H9 (cell line): ENCODE measurements at regions not wholly inside any gene's neighbourhood (a gene's known extent, or its start where the extent isn't known, plus 50 kb on each side); places are given as distances from the start of the nearest gene placed in this dataset.

Source experiments
- DNase-seq: peaks from one replicate; pipeline ENCODE4 v3.0.0-alpha.2; 2017
- H2AFZ ChIP-seq: one replicate; pipeline ENCODE4 v1.6.1; 2013; ENCODE audit warnings: mild to moderate bottlenecking, low read length, control low read depth, moderate library complexity
- H2AK5ac ChIP-seq: 2 replicates; pipeline ENCODE4 v1.6.1; 2013; ENCODE audit warnings: low read length, control low read depth, mixed read lengths; ENCODE audit not compliant: insufficient read length
- H2BK120ac ChIP-seq: one replicate; pipeline ENCODE4 v1.6.1; 2013; ENCODE audit warnings: low read depth, mild to moderate bottlenecking, low read length, control low read depth, inconsistent platforms; ENCODE audit not compliant: poor library complexity, severe bottlenecking
- H2BK12ac ChIP-seq: 2 replicates; pipeline ENCODE4 v1.6.1; 2013; ENCODE audit warnings: low read length, control low read depth, mixed read lengths, low read depth; ENCODE audit not compliant: insufficient read length
- H2BK15ac ChIP-seq: 2 replicates; pipeline ENCODE4 v1.6.1; 2013; ENCODE audit warnings: low read depth, low read length, control low read depth
- H2BK20ac ChIP-seq: one replicate; pipeline ENCODE4 v1.6.1; 2013; ENCODE audit warnings: low read depth, mild to moderate bottlenecking, low read length, control low read depth, inconsistent platforms; ENCODE audit not compliant: poor library complexity, severe bottlenecking
- H2BK5ac ChIP-seq: 2 replicates; pipeline ENCODE4 v1.6.1; 2013; ENCODE audit warnings: low read length, control low read depth, mixed read lengths; ENCODE audit not compliant: insufficient read length
- H3K14ac ChIP-seq: 2 replicates; pipeline ENCODE4 v1.6.1; 2013; ENCODE audit warnings: low read length, control low read depth; ENCODE audit not compliant: insufficient read depth
- H3K18ac ChIP-seq: 2 replicates; pipeline ENCODE4 v1.6.1; 2013; ENCODE audit warnings: low read depth, mild to moderate bottlenecking, mixed read lengths, low read length, control low read depth; ENCODE audit not compliant: insufficient read length
- H3K23ac ChIP-seq: 2 replicates; pipeline ENCODE4 v1.6.1; 2013; ENCODE audit warnings: low read length, control low read depth, mixed read lengths, low read depth; ENCODE audit not compliant: insufficient read length
- H3K23me2 ChIP-seq: 2 replicates; pipeline ENCODE4 v1.6.1; 2013; ENCODE audit warnings: low read depth, mild to moderate bottlenecking, mixed read lengths, low read length, control low read depth; ENCODE audit not compliant: insufficient read length, poor library complexity, severe bottlenecking
- H3K27ac ChIP-seq: 2 replicates; pipeline ENCODE4 v1.5.1; 2013; ENCODE audit warnings: low read length, control low read depth, mixed read lengths, low read depth; ENCODE audit not compliant: insufficient read length
- H3K27me3 ChIP-seq: 2 replicates; pipeline ENCODE4 v1.6.1; 2013; ENCODE audit warnings: low read length, control low read depth, inconsistent platforms; ENCODE audit not compliant: insufficient read depth
- H3K4ac ChIP-seq: 2 replicates; pipeline ENCODE4 v1.6.1; 2013; ENCODE audit warnings: low read depth, mild to moderate bottlenecking, control low read depth, inconsistent platforms, low read length, moderate library complexity
- H3K4me1 ChIP-seq: 2 replicates; pipeline ENCODE4 v1.6.1; 2013; ENCODE audit warnings: low read length, control low read depth, inconsistent platforms; ENCODE audit not compliant: insufficient read depth
- H3K4me2 ChIP-seq: 2 replicates; pipeline ENCODE4 v1.6.1; 2013; ENCODE audit warnings: low read length, control low read depth, mixed read lengths; ENCODE audit not compliant: insufficient read length, insufficient read depth
- H3K56ac ChIP-seq: 2 replicates; pipeline ENCODE4 v1.6.1; 2013; ENCODE audit warnings: low read depth, mild to moderate bottlenecking, mixed read lengths, low read length, control low read depth; ENCODE audit not compliant: insufficient read length
- H3K79me1 ChIP-seq: 2 replicates; pipeline ENCODE4 v1.6.1; 2013; ENCODE audit warnings: low read depth, mild to moderate bottlenecking, moderate library complexity, low read length, control low read depth, inconsistent platforms; ENCODE audit not compliant: insufficient read depth, poor library complexity, severe bottlenecking
- H3K79me2 ChIP-seq: 2 replicates; pipeline ENCODE4 v1.6.1; 2013; ENCODE audit warnings: low read length, control low read depth, inconsistent platforms; ENCODE audit not compliant: insufficient read depth
- H3K9ac ChIP-seq: 2 replicates; pipeline ENCODE4 v1.6.1; 2013; ENCODE audit warnings: low read length, control low read depth, mixed read lengths; ENCODE audit not compliant: insufficient read length; ENCODE audit errors: extremely low read depth
- H3K9me3 ChIP-seq: one replicate; pipeline ENCODE4 v1.6.1; 2013; ENCODE audit warnings: low read depth, low read length, inconsistent platforms; ENCODE audit not compliant: control insufficient read depth
- H3T11ph ChIP-seq: one replicate; pipeline ENCODE4 v1.6.1; 2013; ENCODE audit warnings: mild to moderate bottlenecking, low read length, control low read depth, inconsistent platforms
- H4K20me1 ChIP-seq: one replicate; pipeline ENCODE4 v1.6.1; 2013; ENCODE audit not compliant: control insufficient read depth, insufficient read length, insufficient read depth
- H4K5ac ChIP-seq: 2 replicates; pipeline ENCODE4 v1.6.1; 2013; ENCODE audit warnings: low read depth, mild to moderate bottlenecking, mixed read lengths, low read length, control low read depth; ENCODE audit not compliant: insufficient read length
- H4K8ac ChIP-seq: replicated peaks from 2 replicates; pipeline ENCODE4 v1.6.1; 2013; ENCODE audit warnings: low read length, control low read depth, mixed read lengths, low read depth; ENCODE audit not compliant: insufficient read length
- H4K91ac ChIP-seq: 2 replicates; pipeline ENCODE4 v1.6.1; 2013; ENCODE audit warnings: low read depth, mild to moderate bottlenecking, moderate library complexity, mixed read lengths, low read length, control low read depth; ENCODE audit not compliant: insufficient read length
- H3K27ac Mint-ChIP-seq, 3 experiments: 2 replicates in 2 of 3; 3 replicates in 1 of 3; pipeline ENCODE4 v1.8.0; 2020 to 2021; ENCODE audit warnings: mixed read lengths in 3 of 3, mild to moderate bottlenecking in 1 of 3, moderate library complexity in 1 of 3
- H3K27me3 Mint-ChIP-seq: 2 replicates; pipeline ENCODE4 v1.8.0; 2021; ENCODE audit warnings: low read depth, mild to moderate bottlenecking, moderate library complexity, mixed read lengths
- H3K36me3 Mint-ChIP-seq, 3 experiments: 2 replicates in 2 of 3; 3 replicates in 1 of 3; pipeline ENCODE4 v1.8.0; 2020 to 2021; ENCODE audit warnings: low read depth in 3 of 3, mixed read lengths in 3 of 3; ENCODE audit not compliant: insufficient read depth in 1 of 3
- H3K4me1 Mint-ChIP-seq, 2 experiments: 2 replicates each; pipeline ENCODE4 v1.8.0; 2020; ENCODE audit warnings: mixed read lengths in 2 of 2
- H3K4me3 Mint-ChIP-seq, 2 experiments: 2 replicates in 1 of 2; 3 replicates in 1 of 2; pipeline ENCODE4 v1.8.0; 2020 to 2021; ENCODE audit warnings: mild to moderate bottlenecking in 2 of 2, mixed read lengths in 2 of 2, moderate library complexity in 1 of 2
- H3K9me3 Mint-ChIP-seq, 2 experiments: 2 replicates in 1 of 2; 3 replicates in 1 of 2; pipeline ENCODE4 v1.8.0; 2020; ENCODE audit warnings: mild to moderate bottlenecking in 2 of 2, mixed read lengths in 2 of 2, moderate library complexity in 1 of 2
- CTCF ChIP-seq: fragments of 200-600 bp; sonication (generic); conservative IDR thresholded peaks from 3 replicates; pipeline ENCODE4 v1.8.0; 2021; ENCODE audit warnings: antibody characterized with exemption, mild to moderate bottlenecking
- WGBS: extraction: QIAGEN DNeasy Blood & Tissue Kit; methylation state at CpG from one replicate; pipeline ENCODE4 v1.1.7; 2013; ENCODE audit warnings: missing lambda C conversion rate, low lambda C conversion rate, mixed read lengths; ENCODE audit not compliant: insufficient read length; ENCODE audit errors: extremely low coverage; 5-methylcytosine and 5-hydroxymethylcytosine counted together

- no peaks in the 10 kb centered on the region for H4K20me1 ChIP-seq
- no peak overlapping the region for H3K4ac ChIP-seq
- H3K56ac ChIP-seq = no peak overlapping the region
- no peak overlapping the region for H4K91ac ChIP-seq
- H3K79me1 ChIP-seq = no peaks in the 10 kb centered on the region
- H3K9me3 Mint-ChIP-seq = no peaks in the 10 kb centered on the region
- H3K9me3 ChIP-seq = no peaks in the 10 kb centered on the region
- no peak overlapping the region for H3K9ac ChIP-seq
- H2AK5ac ChIP-seq = no peak overlapping the region
- H3K4me2 ChIP-seq = no peak overlapping the region
- no CpG with 5 or more reads among the region's 1 CpG for whole genome bisulfite sequencing
- H2AFZ ChIP-seq = no peak overlapping the region
- H3K23ac ChIP-seq = no peak overlapping the region
- TF ChIP-seq CTCF = no peak
- DNase-seq = no peak
- H3K36me3 Mint-ChIP-seq = no peaks in the 10 kb centered on the region
- no peak overlapping the region for H2BK120ac ChIP-seq
- no peaks in the 10 kb centered on the region for H3K27me3 ChIP-seq
- H3T11ph ChIP-seq = no peak overlapping the region
- H3K27ac ChIP-seq = no peak overlapping the region
- H3K4me1 ChIP-seq = no peaks in the 10 kb centered on the region; the same call in none of the 2 replicates
- H2BK20ac ChIP-seq = no peak overlapping the region
- peaks cover 7 to 8% of the 10 kb centered on the region in 2 experiments for H3K4me1 Mint-ChIP-seq
- no peak overlapping the region for H4K5ac ChIP-seq
- no peak overlapping the region for H3K4me3 Mint-ChIP-seq
- no peak overlapping the region for H2BK5ac ChIP-seq
- no peak overlapping the region for H4K8ac ChIP-seq
- H3K79me2 ChIP-seq = no peaks in the 10 kb centered on the region
- no peaks in the 10 kb centered on the region; the same call in 1 of the 2 replicates for H3K27me3 Mint-ChIP-seq
- no peak overlapping the region for H2BK15ac ChIP-seq
- H2BK12ac ChIP-seq = no peak overlapping the region
- no peak overlapping the region for H3K18ac ChIP-seq
- H3K14ac ChIP-seq = no peak overlapping the region
- H3K27ac Mint-ChIP-seq = no peak overlapping the region
- no peaks in the 10 kb centered on the region for H3K23me2 ChIP-seq
Observed at GRCh38 chr1:245095903-245096302, 58.9 kb upstream of the KIF26B start.
